Spleen (tissue), 11 donors: ENCODE measurements at regions not wholly inside any gene's neighbourhood (a gene's known extent, or its start where the extent isn't known, plus 50 kb on each side); places are given as distances from the start of the nearest gene placed in this dataset.

Source experiments
- DNase-seq: peaks from one replicate; pipeline ENCODE4 v3.0.0-alpha.2; 2020
- H3K27ac ChIP-seq, 8 donors: fragments of 200-600 bp; sonication (generic) in 7 of 8; 1 replicate in 4 of 8; 2 replicates in 4 of 8; pipeline versions ENCODE4 v1.5.0 to v1.8.0; 2016 to 2021; ENCODE audit warnings: inconsistent platforms in 4 of 8, mild to moderate bottlenecking in 4 of 8, moderate library complexity in 1 of 8
- H3K27me3 ChIP-seq, 7 donors: fragments of 200-600 bp; sonication (generic) in 6 of 7; replicated peaks in 1 of 7; 1 replicate in 4 of 7; 2 replicates in 3 of 7; pipeline versions ENCODE4 v1.5.0 to v1.8.0; 2016 to 2021; ENCODE audit warnings: inconsistent platforms in 3 of 7, mild to moderate bottlenecking in 1 of 7
- H3K36me3 ChIP-seq, 6 donors: fragments of 200-600 bp; sonication (generic) in 5 of 6; 1 replicate in 4 of 6; 2 replicates in 2 of 6; pipeline versions ENCODE4 v1.5.0 to v1.8.0; 2016 to 2021; ENCODE audit warnings: inconsistent platforms in 2 of 6
- H3K4me1 ChIP-seq, 6 donors: fragments of 200-600 bp; sonication (generic) in 5 of 6; 1 replicate in 3 of 6; 2 replicates in 3 of 6; pipeline versions ENCODE4 v1.5.0 to v1.8.0; 2016 to 2021; ENCODE audit warnings: inconsistent platforms in 3 of 6
- H3K4me3 ChIP-seq, 8 donors: fragments of 200-600 bp; sonication (generic) in 7 of 8; 1 replicate in 4 of 8; 2 replicates in 4 of 8; pipeline versions ENCODE4 v1.5.0 to v1.8.0; 2016 to 2021; ENCODE audit warnings: inconsistent platforms in 4 of 8, mild to moderate bottlenecking in 4 of 8, moderate library complexity in 2 of 8
- H3K9me3 ChIP-seq, 8 donors: fragments of 200-600 bp; sonication (generic) in 7 of 8; 1 replicate in 4 of 8; 2 replicates in 4 of 8; pipeline versions ENCODE4 v1.5.0 to v1.8.0; 2016 to 2021; ENCODE audit warnings: inconsistent platforms in 4 of 8
- POLR2A ChIP-seq, 3 donors: fragments of 450-650 bp; IDR thresholded peaks; one replicate each; pipeline ENCODE4 v1.5.1; 2017; ENCODE audit warnings: antibody characterized with exemption in 3 of 3, mild to moderate bottlenecking in 1 of 3
- POLR2AphosphoS5 ChIP-seq, 3 donors: sonication (generic); formaldehyde crosslinking; IDR thresholded peaks; one replicate each; pipeline ENCODE4 v1.5.1; 2017; ENCODE audit warnings: antibody characterized with exemption in 3 of 3
- WGBS, 5 donors: extraction: QIAGEN DNeasy Blood & Tissue Kit in 3 of 5; methylation state at CpG; one replicate each; pipeline versions ENCODE4 v1.1.5 to v1.1.7; 2013 to 2018; 5-methylcytosine and 5-hydroxymethylcytosine counted together
- intact Hi-C: fragments of 100-400 bp; cut with DNase I; formaldehyde crosslinking; loops from one replicate; pipeline ENCODE4 v1.15.0; 2023; ENCODE audit warnings: low total_unique reads
- TF ChIP-seq, protein P1 (sequence below), 11 experiments: fragments of 200-600 bp in 7 of 11; fragments of 450-650 bp in 4 of 11; sonication (generic) in 4 of 11; IDR thresholded peaks in 8 of 11; conservative IDR thresholded peaks in 3 of 11; 1 replicate in 7 of 11; 2 replicates in 4 of 11; pipeline versions ENCODE4 v1.4.0 to v1.8.0; 2016 to 2021; ENCODE audit warnings: antibody characterized with exemption in 11 of 11, inconsistent platforms in 4 of 11, mild to moderate bottlenecking in 1 of 11
- donor health status: healthy with polysubstance abuse.
- donor health status: DM: no; HTN: no; CAD: no; lungs with moderate emphysema.
- donor health status: DM: no; HTN: no; CAD: no.
- donor health status: Bipolar disorder and iron deficiency.
- donor health status: healthy.
- donor health status: DM: no; HTN: no; CAD: no.
- donor health status: DM: yes; HTN: yes; CAD: no.

DNA sequence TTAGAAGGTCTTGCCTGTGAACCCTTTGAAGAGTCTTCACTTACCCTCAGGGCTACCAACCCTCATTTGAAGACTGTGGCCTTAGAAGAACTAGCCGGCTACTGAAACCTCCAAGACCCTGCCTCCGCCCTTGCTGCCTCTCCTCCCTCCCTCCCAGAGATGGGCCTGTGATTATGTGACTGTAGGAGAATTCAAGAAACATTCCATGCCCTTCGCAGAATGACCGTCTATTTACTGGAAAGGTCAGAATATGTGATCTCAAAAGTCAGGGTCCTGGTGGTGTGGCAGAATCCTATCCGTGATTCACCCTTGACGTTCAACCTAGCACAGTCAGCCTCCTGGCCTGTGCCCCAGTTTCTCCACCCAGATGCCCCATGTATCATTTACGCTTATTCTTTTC lies 109.6 kb downstream of the CTNND1 start:
- intact Hi-C loops, result no loop called here
- Histone ChIP-seq H3K27ac (no peak overlapping the region), H3K27me3 (peaks cover 0 to 5% (median 0%) of the 10 kb centered on the region in 7 donors), H3K4me1 (no peaks in the 10 kb centered on the region), H3K9me3 (no peaks in the 10 kb centered on the region), H3K36me3 (no peaks in the 10 kb centered on the region), H3K4me3 (no peak overlapping the region)
- TF ChIP-seq POLR2A (IDR thresholded peaks at IDR 0.05) (no peak), POLR2AphosphoS5 (IDR thresholded peaks at IDR 0.05) (no peak)
- TF ChIP-seq, protein P1, sequence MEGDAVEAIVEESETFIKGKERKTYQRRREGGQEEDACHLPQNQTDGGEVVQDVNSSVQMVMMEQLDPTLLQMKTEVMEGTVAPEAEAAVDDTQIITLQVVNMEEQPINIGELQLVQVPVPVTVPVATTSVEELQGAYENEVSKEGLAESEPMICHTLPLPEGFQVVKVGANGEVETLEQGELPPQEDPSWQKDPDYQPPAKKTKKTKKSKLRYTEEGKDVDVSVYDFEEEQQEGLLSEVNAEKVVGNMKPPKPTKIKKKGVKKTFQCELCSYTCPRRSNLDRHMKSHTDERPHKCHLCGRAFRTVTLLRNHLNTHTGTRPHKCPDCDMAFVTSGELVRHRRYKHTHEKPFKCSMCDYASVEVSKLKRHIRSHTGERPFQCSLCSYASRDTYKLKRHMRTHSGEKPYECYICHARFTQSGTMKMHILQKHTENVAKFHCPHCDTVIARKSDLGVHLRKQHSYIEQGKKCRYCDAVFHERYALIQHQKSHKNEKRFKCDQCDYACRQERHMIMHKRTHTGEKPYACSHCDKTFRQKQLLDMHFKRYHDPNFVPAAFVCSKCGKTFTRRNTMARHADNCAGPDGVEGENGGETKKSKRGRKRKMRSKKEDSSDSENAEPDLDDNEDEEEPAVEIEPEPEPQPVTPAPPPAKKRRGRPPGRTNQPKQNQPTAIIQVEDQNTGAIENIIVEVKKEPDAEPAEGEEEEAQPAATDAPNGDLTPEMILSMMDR (IDR thresholded peaks at IDR 0.05 in 8 of 11, conservative IDR thresholded peaks at IDR 0.05 in 3 of 11), result no peak
- no peak for DNase-seq
- WGBS, 5 donors, result 79 to 94% (median 81%) methylated on average over 7 of the region's 7 CpGs

DNA sequence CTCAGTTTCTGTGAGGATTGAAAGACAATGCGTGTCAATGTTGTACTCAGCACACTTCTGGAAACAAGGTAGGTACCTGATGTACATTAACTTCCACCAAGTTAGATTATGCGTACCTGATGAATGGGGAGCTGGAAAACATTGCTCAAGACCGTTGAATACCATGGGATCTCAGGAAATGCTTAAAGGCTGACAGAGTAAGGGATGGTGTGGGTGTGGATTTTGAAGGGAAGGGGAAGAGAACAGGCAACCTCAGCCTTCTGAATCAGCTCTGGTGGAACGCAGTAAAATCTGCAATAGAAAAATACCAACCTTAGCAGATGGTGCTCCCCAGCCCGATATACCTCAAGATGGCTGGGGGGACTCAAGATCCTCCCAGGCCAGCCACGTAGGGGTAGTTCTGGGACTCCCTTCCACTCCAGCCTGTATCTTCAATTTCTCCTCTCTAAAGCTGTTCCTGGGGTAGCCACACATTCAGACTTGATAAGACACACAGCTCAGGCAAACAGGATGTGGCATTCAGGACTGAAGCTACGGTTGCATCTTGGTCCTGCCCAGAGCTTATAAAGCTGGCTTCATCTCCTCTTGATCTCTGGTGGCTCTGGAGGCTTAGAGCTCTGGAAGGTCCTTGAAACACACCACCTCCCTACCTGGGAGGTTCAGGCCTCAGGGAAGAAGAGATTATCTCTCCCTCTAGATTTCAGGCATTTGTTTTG lies 111.8 kb downstream of the CTNND1 start:
- TF ChIP-seq POLR2AphosphoS5 (IDR thresholded peaks at IDR 0.05) (no peak), POLR2A (IDR thresholded peaks at IDR 0.05) (no peak)
- TF ChIP-seq, protein P1 (IDR thresholded peaks at IDR 0.05 in 8 of 11, conservative IDR thresholded peaks at IDR 0.05 in 3 of 11), result no peak
- intact Hi-C loops, result no loop called here
- WGBS, 5 donors, result 69 to 80% (median 73%) methylated on average over 6 to 7 of the region's 7 CpGs
- Histone ChIP-seq H3K4me1 (no peaks in the 10 kb centered on the region), H3K4me3 (no peak overlapping the region), H3K27me3 (peaks cover 0 to 5% (median 0%) of the 10 kb centered on the region in 7 donors), H3K36me3 (no peaks in the 10 kb centered on the region), H3K9me3 (no peaks in the 10 kb centered on the region), H3K27ac (no peak overlapping the region)
- no peak for DNase-seq

DNA sequence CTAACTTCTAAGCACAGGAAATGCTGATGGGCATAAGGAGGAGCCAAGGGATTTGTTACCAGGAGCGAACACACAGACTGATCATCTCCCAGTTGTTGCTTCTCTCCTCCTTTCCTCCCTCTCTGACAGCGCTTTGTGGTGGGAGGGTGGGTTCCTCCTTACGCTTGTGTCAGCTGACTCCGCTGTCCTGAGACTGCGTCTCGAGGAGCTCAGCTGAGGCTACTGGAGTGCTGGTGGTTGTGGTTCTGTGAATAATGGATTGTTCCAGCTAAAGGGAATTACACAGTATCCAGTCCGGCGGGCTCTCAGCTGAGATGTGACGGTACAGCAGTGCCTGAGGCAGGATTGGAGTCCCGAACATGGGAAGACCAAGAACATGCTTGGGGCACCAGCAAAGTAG lies 113.4 kb downstream of the CTNND1 start:
- no peaks in the 10 kb centered on the region for H3K4me1 ChIP-seq
- no peaks in the 10 kb centered on the region for H3K9me3 ChIP-seq
- TF ChIP-seq POLR2A (IDR thresholded peaks at IDR 0.05), result no peak
- no peak for TF ChIP-seq POLR2AphosphoS5 (IDR thresholded peaks at IDR 0.05)
- TF ChIP-seq, protein P1 (IDR thresholded peaks at IDR 0.05 in 8 of 11, conservative IDR thresholded peaks at IDR 0.05 in 3 of 11), result no peak
- no peak overlapping the region for H3K27ac ChIP-seq
- H3K36me3 ChIP-seq, result no peaks in the 10 kb centered on the region
- H3K27me3 ChIP-seq, result peaks cover 0 to 5% (median 0%) of the 10 kb centered on the region in 7 donors
- WGBS, 5 donors, result 78 to 89% (median 81%) methylated on average over 10 of the region's 10 CpGs
- intact Hi-C loops, result no loop called here
- DNase-seq, result no peak
- H3K4me3 ChIP-seq, result no peak overlapping the region

DNA sequence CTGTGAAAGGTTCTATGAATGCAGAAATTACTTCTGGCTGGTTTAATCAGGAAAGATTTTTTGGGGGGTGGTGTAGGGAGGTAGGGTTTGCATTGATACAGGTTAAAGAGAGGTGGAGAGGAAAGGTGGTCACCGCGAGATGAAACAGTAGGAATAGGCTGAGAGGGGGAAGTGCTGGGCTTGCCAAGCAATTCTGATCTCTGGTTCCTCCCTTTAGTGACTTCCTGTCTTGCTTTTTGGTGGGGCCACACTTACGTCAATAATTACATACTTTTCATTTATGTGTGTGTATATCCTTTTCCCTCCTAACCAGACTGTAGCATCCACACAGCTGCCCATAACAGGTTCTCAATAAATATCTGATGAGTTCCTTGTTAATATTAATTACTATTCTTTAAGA lies 120.0 kb downstream of the CTNND1 start:
- intact Hi-C loops, result no loop called here
- no peaks in the 10 kb centered on the region for H3K4me1 ChIP-seq
- TF ChIP-seq POLR2A (IDR thresholded peaks at IDR 0.05) (no peak), POLR2AphosphoS5 (IDR thresholded peaks at IDR 0.05) (no peak)
- TF ChIP-seq, protein P1 (IDR thresholded peaks at IDR 0.05 in 8 of 11, conservative IDR thresholded peaks at IDR 0.05 in 3 of 11), result no peak
- no peak overlapping the region for H3K4me3 ChIP-seq
- DNase-seq, result no peak
- no peaks in the 10 kb centered on the region for H3K27me3 ChIP-seq
- no peak overlapping the region for H3K27ac ChIP-seq
- WGBS, 5 donors, result 17 to 58% (median 32%) methylated on average over 3 of the region's 3 CpGs
- H3K36me3 ChIP-seq, result no peaks in the 10 kb centered on the region
- no peaks in the 10 kb centered on the region for H3K9me3 ChIP-seq
